ENCODE measurements at regions not wholly inside any gene's neighbourhood (a gene's known extent, or its start where the extent isn't known, plus 50 kb on each side); places are given as distances from the start of the nearest gene placed in this dataset.

DNA sequence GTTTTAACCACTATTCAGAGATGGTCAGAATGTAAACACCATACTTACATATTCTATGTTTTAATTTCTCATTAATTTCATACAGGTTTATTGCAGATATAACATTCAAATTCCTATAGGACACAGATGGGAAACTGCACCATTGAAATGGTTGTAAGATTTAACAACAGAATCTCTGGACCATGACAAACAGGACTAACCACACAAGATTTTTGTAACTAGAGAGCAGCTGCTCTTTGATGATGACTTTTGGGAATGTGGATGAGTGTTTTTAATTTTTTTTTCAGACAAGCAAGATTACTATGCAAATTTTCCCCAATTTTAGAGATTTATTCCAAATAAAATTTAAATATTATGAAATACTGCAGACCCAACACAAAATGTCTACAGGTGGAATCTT is 610.2 kb downstream of the PCDH18 start:
- no peaks in the 10 kb centered on the region for H3K4me1 Mint-ChIP-seq (ENCODE audit: low read depth)
- H3K36me3 Mint-ChIP-seq (ENCODE audit: low read depth) = no peaks in the 10 kb centered on the region
- H3K9me3 Mint-ChIP-seq = peaks cover 12% of the 10 kb centered on the region
- H3K27ac Mint-ChIP-seq = no peak overlapping the region
- TF ChIP-seq, protein P1, sequence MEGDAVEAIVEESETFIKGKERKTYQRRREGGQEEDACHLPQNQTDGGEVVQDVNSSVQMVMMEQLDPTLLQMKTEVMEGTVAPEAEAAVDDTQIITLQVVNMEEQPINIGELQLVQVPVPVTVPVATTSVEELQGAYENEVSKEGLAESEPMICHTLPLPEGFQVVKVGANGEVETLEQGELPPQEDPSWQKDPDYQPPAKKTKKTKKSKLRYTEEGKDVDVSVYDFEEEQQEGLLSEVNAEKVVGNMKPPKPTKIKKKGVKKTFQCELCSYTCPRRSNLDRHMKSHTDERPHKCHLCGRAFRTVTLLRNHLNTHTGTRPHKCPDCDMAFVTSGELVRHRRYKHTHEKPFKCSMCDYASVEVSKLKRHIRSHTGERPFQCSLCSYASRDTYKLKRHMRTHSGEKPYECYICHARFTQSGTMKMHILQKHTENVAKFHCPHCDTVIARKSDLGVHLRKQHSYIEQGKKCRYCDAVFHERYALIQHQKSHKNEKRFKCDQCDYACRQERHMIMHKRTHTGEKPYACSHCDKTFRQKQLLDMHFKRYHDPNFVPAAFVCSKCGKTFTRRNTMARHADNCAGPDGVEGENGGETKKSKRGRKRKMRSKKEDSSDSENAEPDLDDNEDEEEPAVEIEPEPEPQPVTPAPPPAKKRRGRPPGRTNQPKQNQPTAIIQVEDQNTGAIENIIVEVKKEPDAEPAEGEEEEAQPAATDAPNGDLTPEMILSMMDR (IDR thresholded peaks at IDR 0.05) = no peak
- no peak overlapping the region for H3K4me3 Mint-ChIP-seq
- DNase-seq = no peak
- no peaks in the 10 kb centered on the region for H3K27me3 Mint-ChIP-seq (ENCODE audit: insufficient read depth)

DNA sequence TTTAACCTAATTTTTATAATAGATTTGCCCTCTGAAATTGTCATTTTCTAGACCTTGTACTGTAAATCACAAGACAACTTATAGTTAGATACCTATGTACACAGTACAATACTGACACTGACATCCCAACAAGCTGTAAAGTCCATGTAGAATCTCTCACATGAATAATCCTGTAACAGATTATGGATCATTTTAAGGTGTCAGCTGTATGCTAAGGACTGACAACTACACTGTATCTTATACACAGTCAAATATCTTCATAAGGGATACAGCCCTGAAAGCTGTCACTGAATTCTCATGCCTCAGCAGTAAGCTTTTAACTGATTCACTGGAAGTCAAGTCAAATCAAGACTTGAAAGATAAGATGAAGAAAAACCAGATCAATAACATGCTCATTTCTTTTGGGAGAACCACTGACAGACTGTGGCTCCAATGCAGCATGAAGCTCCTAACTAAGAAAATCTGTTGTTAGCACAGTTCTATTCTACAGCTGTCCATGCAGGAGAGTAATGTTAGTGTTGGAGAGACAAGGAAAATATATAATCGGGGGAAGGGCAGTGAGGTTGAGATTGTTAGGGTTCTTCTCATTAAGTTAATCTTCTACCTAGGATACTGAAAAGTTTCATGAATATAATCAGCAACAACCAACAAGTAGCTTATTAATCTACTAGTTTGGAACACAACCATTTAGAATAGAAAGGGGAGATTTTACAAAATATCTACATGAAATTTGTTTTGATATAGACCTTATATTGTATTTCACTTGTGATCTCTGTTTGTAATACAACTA is 612.0 kb downstream of the PCDH18 start:
- H3K4me1 Mint-ChIP-seq (ENCODE audit: low read depth) = no peaks in the 10 kb centered on the region
- no peak overlapping the region for H3K4me3 Mint-ChIP-seq
- H3K27me3 Mint-ChIP-seq (ENCODE audit: insufficient read depth) = no peaks in the 10 kb centered on the region
- DNase-seq = no peak
- H3K9me3 Mint-ChIP-seq = peaks cover 3% of the 10 kb centered on the region; the same call in 1 of the 2 replicates
- TF ChIP-seq, protein P1 (IDR thresholded peaks at IDR 0.05) = no peak
- H3K36me3 Mint-ChIP-seq (ENCODE audit: low read depth) = no peaks in the 10 kb centered on the region
- no peak overlapping the region for H3K27ac Mint-ChIP-seq

DNA sequence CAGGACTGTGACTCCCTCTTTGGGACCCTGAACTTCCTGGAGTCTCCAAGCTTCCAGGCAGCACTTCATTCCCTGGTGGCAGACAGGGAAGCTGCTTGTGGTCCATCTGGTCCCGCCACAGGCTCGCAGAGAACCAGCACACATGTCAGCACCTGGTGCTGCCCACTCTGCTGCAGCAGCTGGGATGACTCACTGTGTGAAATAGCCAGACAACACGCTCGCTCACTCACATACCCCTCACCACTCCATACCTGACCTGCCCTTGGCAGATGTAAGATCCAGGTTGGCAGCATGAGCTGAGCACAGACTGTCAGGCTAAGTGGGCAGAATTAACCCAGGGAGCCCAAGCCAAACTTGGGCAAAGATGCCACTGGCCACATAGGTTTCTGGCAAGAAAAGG is 613.5 kb downstream of the PCDH18 start:
- no peaks in the 10 kb centered on the region for H3K36me3 Mint-ChIP-seq (ENCODE audit: low read depth)
- no peaks in the 10 kb centered on the region for H3K4me1 Mint-ChIP-seq (ENCODE audit: low read depth)
- H3K27me3 Mint-ChIP-seq (ENCODE audit: insufficient read depth) = no peaks in the 10 kb centered on the region
- DNase-seq = no peak
- TF ChIP-seq, protein P1 (IDR thresholded peaks at IDR 0.05) = no peak
- peaks cover 3% of the 10 kb centered on the region for H3K9me3 Mint-ChIP-seq
- H3K4me3 Mint-ChIP-seq = no peak overlapping the region
- H3K27ac Mint-ChIP-seq = no peak overlapping the region

DNA sequence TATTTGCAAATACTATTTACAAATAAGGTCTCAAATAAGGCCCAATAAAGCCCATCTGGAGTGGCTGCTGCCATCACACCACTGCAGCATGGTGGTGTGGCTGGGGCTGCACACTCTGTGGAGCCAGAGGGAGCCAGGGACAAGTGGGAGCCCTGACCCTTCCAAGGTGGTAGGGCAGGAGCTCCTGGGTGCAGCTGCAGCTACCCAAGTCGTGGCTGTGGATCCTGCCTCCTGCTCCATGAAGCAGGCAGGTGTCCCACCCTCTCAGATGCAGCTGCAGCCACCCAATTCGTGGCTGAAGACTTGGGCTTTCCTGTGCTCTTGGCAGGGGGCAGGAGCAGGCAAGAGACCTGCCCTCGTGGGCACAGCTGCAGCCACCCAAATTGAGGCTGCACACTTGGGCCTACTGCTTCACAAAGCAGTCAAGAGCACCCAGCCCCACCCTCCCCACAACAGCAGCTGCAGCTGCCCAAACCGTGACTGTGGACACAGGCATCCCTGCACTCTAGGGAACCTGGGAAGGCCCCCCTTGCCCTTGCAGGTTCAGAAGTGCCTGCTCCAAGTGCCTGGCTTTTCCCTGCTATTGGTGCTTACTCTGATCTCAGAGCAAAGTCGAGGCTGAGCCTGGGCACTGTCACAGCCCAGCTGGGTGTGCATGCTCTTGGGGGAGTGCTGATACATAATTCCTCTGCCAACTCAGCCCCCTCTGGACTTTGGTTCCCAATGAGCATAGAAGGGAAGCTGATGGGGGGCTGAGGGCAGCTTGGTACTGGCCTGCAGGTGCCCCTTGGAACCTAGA is 614.8 kb downstream of the PCDH18 start:
- TF ChIP-seq, protein P1 (IDR thresholded peaks at IDR 0.05) = no peak
- no peaks in the 10 kb centered on the region for H3K36me3 Mint-ChIP-seq (ENCODE audit: low read depth)
- peaks cover 3% of the 10 kb centered on the region for H3K9me3 Mint-ChIP-seq
- no peak overlapping the region for H3K27ac Mint-ChIP-seq
- no peak for DNase-seq
- no peaks in the 10 kb centered on the region for H3K4me1 Mint-ChIP-seq (ENCODE audit: low read depth)
- no peaks in the 10 kb centered on the region for H3K27me3 Mint-ChIP-seq (ENCODE audit: insufficient read depth)
- H3K4me3 Mint-ChIP-seq = no peak overlapping the region

DNA sequence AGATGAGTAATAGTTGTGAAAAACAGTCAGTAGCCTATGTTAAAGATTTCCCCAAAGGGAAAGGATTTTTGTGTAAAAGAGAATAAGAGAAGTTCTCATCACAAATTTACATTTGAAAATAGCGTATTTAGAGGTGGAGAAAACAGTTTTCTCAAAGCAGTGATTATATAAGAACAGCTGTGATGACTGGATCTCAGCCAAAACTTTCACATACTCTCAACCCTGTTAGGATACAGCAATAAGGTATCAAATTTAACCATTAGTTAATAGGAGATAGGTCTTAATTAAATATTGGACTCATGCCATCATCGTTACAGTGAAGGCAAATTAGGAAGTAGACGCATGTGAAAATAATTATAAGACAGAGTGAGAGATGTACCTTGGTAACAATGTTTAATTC is 622.7 kb downstream of the PCDH18 start:
- DNase-seq = no peak
- Mint-ChIP-seq H3K36me3 (ENCODE audit: low read depth) (no peaks in the 10 kb centered on the region), H3K4me3 (no peak overlapping the region), H3K4me1 (ENCODE audit: low read depth) (no peaks in the 10 kb centered on the region), H3K9me3 (no peaks in the 10 kb centered on the region; the same call in 1 of the 2 replicates), H3K27ac (no peak overlapping the region), H3K27me3 (ENCODE audit: insufficient read depth) (no peaks in the 10 kb centered on the region)
- TF ChIP-seq, protein P1 (IDR thresholded peaks at IDR 0.05) = no peak

Measured in HFFc6 (cell line).